BLaER1 (cell line): ENCODE measurements at regions not wholly inside any gene's neighbourhood (a gene's known extent, or its start where the extent isn't known, plus 50 kb on each side); places are given as distances from the start of the nearest gene placed in this dataset.
A peak's percentile ranks its signal among the peaks of the same experiment; 100 is the strongest.

Source experiments
- H3K27ac ChIP-seq: shearing (Covaris generic); formaldehyde crosslinking; 2 replicates; pipeline ENCODE4 v1.8.1; 2022
- H3K27me3 ChIP-seq: shearing (Covaris generic); formaldehyde crosslinking; 2 replicates; pipeline ENCODE4 v1.8.1; 2022
- H3K36me3 ChIP-seq: shearing (Covaris generic); formaldehyde crosslinking; 2 replicates; pipeline ENCODE4 v1.8.1; 2022
- H3K4me1 ChIP-seq: shearing (Covaris generic); formaldehyde crosslinking; 2 replicates; pipeline ENCODE4 v1.8.1; 2022
- H3K4me2 ChIP-seq: shearing (Covaris generic); formaldehyde crosslinking; 2 replicates; pipeline ENCODE4 v1.8.1; 2022
- H3K4me3 ChIP-seq: shearing (Covaris generic); formaldehyde crosslinking; 2 replicates; pipeline ENCODE4 v1.8.1; 2022
- H3K9ac ChIP-seq: shearing (Covaris generic); formaldehyde crosslinking; 2 replicates; pipeline ENCODE4 v1.8.1; 2022
- H3K9me3 ChIP-seq: shearing (Covaris generic); formaldehyde crosslinking; 2 replicates; pipeline ENCODE4 v1.8.1; 2022
- H4K20me1 ChIP-seq: shearing (Covaris generic); formaldehyde crosslinking; 2 replicates; pipeline ENCODE4 v1.8.1; 2022
- Cebpa-rat ChIP-seq: shearing (Covaris generic); IDR thresholded peaks from 2 replicates; pipeline ENCODE4 v1.8.1; 2022

- Histone ChIP-seq H3K9me3 (no peaks in the 10 kb centered on the region), H4K20me1 (no peaks in the 10 kb centered on the region), H3K9ac (no peak overlapping the region), H3K27me3 (no peaks in the 10 kb centered on the region), H3K36me3 (no peaks in the 10 kb centered on the region), H3K4me3 (no peak overlapping the region), H3K27ac (no peak overlapping the region), H3K4me2 (no peak overlapping the region), H3K4me1 (no peaks in the 10 kb centered on the region)
- no peak for TF ChIP-seq Cebpa-rat
Observed at GRCh38 chr2:106941372-106941993, 55.5 kb upstream of the ST6GAL2 start.

- no peaks in the 10 kb centered on the region for H3K4me1 ChIP-seq
- H3K9me3 ChIP-seq = no peaks in the 10 kb centered on the region
- no peak overlapping the region for H3K4me3 ChIP-seq
- H3K27me3 ChIP-seq = no peaks in the 10 kb centered on the region
- no peak overlapping the region for H3K9ac ChIP-seq
- no peak overlapping the region for H3K27ac ChIP-seq
- H4K20me1 ChIP-seq = no peaks in the 10 kb centered on the region
- no peak overlapping the region for H3K4me2 ChIP-seq
- no peaks in the 10 kb centered on the region for H3K36me3 ChIP-seq
- no peak for TF ChIP-seq Cebpa-rat
Observed at GRCh38 chr2:106943468-106944200, 57.7 kb upstream of the ST6GAL2 start.

- H3K27ac ChIP-seq = no peak overlapping the region
- H3K9ac ChIP-seq = no peak overlapping the region
- no peak overlapping the region for H3K4me3 ChIP-seq
- H3K27me3 ChIP-seq = no peaks in the 10 kb centered on the region
- no peaks in the 10 kb centered on the region for H3K4me1 ChIP-seq
- no peaks in the 10 kb centered on the region for H4K20me1 ChIP-seq
- no peak for TF ChIP-seq Cebpa-rat
- no peaks in the 10 kb centered on the region for H3K36me3 ChIP-seq
- no peaks in the 10 kb centered on the region for H3K9me3 ChIP-seq
- H3K4me2 ChIP-seq = no peak overlapping the region
Observed at GRCh38 chr2:106944215-106944614, 58.2 kb upstream of the ST6GAL2 start.

GRCh38 chr2:106948540-106948939 lies 62.6 kb upstream of the ST6GAL2 start:
- H3K36me3 ChIP-seq = no peaks in the 10 kb centered on the region

GRCh38 chr2:106953236-106953635 lies 67.3 kb upstream of the ST6GAL2 start:
- no peak for TF ChIP-seq Cebpa-rat
- no peaks in the 10 kb centered on the region for H4K20me1 ChIP-seq
- H3K4me1 ChIP-seq = no peaks in the 10 kb centered on the region
- H3K27me3 ChIP-seq = no peaks in the 10 kb centered on the region
- no peak overlapping the region for H3K27ac ChIP-seq
- no peaks in the 10 kb centered on the region for H3K36me3 ChIP-seq
- H3K4me3 ChIP-seq = no peak overlapping the region
- H3K4me2 ChIP-seq = no peak overlapping the region
- no peak overlapping the region for H3K9ac ChIP-seq
- peaks cover 7% of the 10 kb centered on the region for H3K9me3 ChIP-seq

More at GRCh38 chr2:106948540-106948939, 62.6 kb upstream of the ST6GAL2 start:
- TF ChIP-seq Cebpa-rat = no peak
- no peak overlapping the region for H3K9ac ChIP-seq
- H3K4me2 ChIP-seq = no peak overlapping the region
- H3K4me3 ChIP-seq = no peak overlapping the region
- H4K20me1 ChIP-seq = no peaks in the 10 kb centered on the region
- H3K9me3 ChIP-seq = peaks cover 7% of the 10 kb centered on the region
- H3K27ac ChIP-seq = no peak overlapping the region
- H3K4me1 ChIP-seq = no peaks in the 10 kb centered on the region
- no peaks in the 10 kb centered on the region for H3K27me3 ChIP-seq

GRCh38 chr2:106953779-106954178 lies 67.8 kb upstream of the ST6GAL2 start:
- TF ChIP-seq Cebpa-rat = no peak
- H3K27me3 ChIP-seq = no peaks in the 10 kb centered on the region
- no peaks in the 10 kb centered on the region for H3K4me1 ChIP-seq
- H3K27ac ChIP-seq = no peak overlapping the region
- no peaks in the 10 kb centered on the region for H3K36me3 ChIP-seq
- peaks cover 7% of the 10 kb centered on the region for H3K9me3 ChIP-seq
- H3K9ac ChIP-seq = no peak overlapping the region
- no peaks in the 10 kb centered on the region for H4K20me1 ChIP-seq
- H3K4me3 ChIP-seq = no peak overlapping the region
- H3K4me2 ChIP-seq = no peak overlapping the region

- TF ChIP-seq Cebpa-rat = no peak
- Histone ChIP-seq H3K27ac (no peak overlapping the region), H3K36me3 (no peaks in the 10 kb centered on the region), H3K27me3 (no peaks in the 10 kb centered on the region), H3K9me3 (peaks cover 7% of the 10 kb centered on the region), H4K20me1 (no peaks in the 10 kb centered on the region), H3K4me2 (no peak overlapping the region), H3K4me1 (no peaks in the 10 kb centered on the region), H3K4me3 (no peak overlapping the region), H3K9ac (no peak overlapping the region)
Observed at GRCh38 chr2:106954304-106954703, 68.3 kb upstream of the ST6GAL2 start.

GRCh38 chr2:106956416-106956815 lies 70.4 kb upstream of the ST6GAL2 start:
- no peaks in the 10 kb centered on the region for H3K27me3 ChIP-seq
- H3K9me3 ChIP-seq = no peaks in the 10 kb centered on the region
- H3K36me3 ChIP-seq = no peaks in the 10 kb centered on the region
- no peak overlapping the region for H3K27ac ChIP-seq
- TF ChIP-seq Cebpa-rat = no peak
- peaks cover 15% of the 10 kb centered on the region for H3K4me1 ChIP-seq
- H4K20me1 ChIP-seq = no peaks in the 10 kb centered on the region
- H3K9ac ChIP-seq = no peak overlapping the region
- no peak overlapping the region for H3K4me3 ChIP-seq
- no peak overlapping the region for H3K4me2 ChIP-seq

- no peaks in the 10 kb centered on the region for H3K36me3 ChIP-seq
- no peak overlapping the region for H3K4me3 ChIP-seq
- no peak overlapping the region for H3K27ac ChIP-seq
- no peaks in the 10 kb centered on the region for H3K27me3 ChIP-seq
- no peak overlapping the region for H3K4me2 ChIP-seq
- H4K20me1 ChIP-seq = no peaks in the 10 kb centered on the region
- TF ChIP-seq Cebpa-rat = no peak
- peaks cover 15% of the 10 kb centered on the region for H3K4me1 ChIP-seq
- no peak overlapping the region for H3K9ac ChIP-seq
- no peaks in the 10 kb centered on the region for H3K9me3 ChIP-seq
Observed at GRCh38 chr2:106956879-106957278, 70.9 kb upstream of the ST6GAL2 start.

- no peak for TF ChIP-seq Cebpa-rat
- no peaks in the 10 kb centered on the region for H3K36me3 ChIP-seq
- H3K9me3 ChIP-seq = no peaks in the 10 kb centered on the region
- no peak overlapping the region for H3K27ac ChIP-seq
- no peaks in the 10 kb centered on the region for H4K20me1 ChIP-seq
- peak overlapping the region; percentile 26 for H3K4me2 ChIP-seq
- no peaks in the 10 kb centered on the region for H3K27me3 ChIP-seq
- H3K4me1 ChIP-seq = peaks cover 15% of the 10 kb centered on the region
- H3K4me3 ChIP-seq = no peak overlapping the region
- no peak overlapping the region for H3K9ac ChIP-seq
Observed at GRCh38 chr2:106959975-106960682, 74.2 kb upstream of the ST6GAL2 start.
